ENCODE measurements at regions not wholly inside any gene's neighbourhood (a gene's known extent, or its start where the extent isn't known, plus 50 kb on each side); places are given as distances from the start of the nearest gene placed in this dataset.
"Not testable (repeated sequence)": the region's sequence is repeated elsewhere in the genome, so short reads cannot be mapped to it uniquely, and the experiment has no call there.

- TF ChIP-seq CTCF (IDR thresholded peaks at IDR 0.05); TAF1 (IDR thresholded peaks at IDR 0.05; ENCODE audit: borderline replicate concordance, low read depth, low read length); ZBTB33 (IDR thresholded peaks at IDR 0.05; ENCODE audit: borderline replicate concordance, low read depth); MAX (IDR thresholded peaks at IDR 0.05; ENCODE audit: low read depth); POLR2AphosphoS5 (IDR thresholded peaks at IDR 0.05; ENCODE audit: low read depth, low read length); USF2 (IDR thresholded peaks at IDR 0.05; ENCODE audit: borderline replicate concordance, low read depth, low read length); GABPA (IDR thresholded peaks at IDR 0.05; ENCODE audit: low read depth): not testable (repeated sequence)
Observed at GRCh38 chr10:120187168-120187567, 269.9 kb upstream of the PLPP4 start.
